H1 (cell line): ENCODE measurements at regions not wholly inside any gene's neighbourhood (a gene's known extent, or its start where the extent isn't known, plus 50 kb on each side); places are given as distances from the start of the nearest gene placed in this dataset.

Source experiments
- CTCF ChIA-PET: fragments of 300-600 bp; sonication (Branson Sonifier 250); formaldehyde crosslinking; loops from one replicate; lab custom pipeline; 2021; ENCODE audit not compliant: partially characterized antibody; lab: Charles Lee
- POLR2A ChIA-PET: fragments of 300-600 bp; sonication (Branson Sonifier 250); formaldehyde crosslinking; loops from one replicate; lab custom pipeline; 2021; ENCODE audit warnings: inconsistent platforms; ENCODE audit not compliant: partially characterized antibody; lab: Charles Lee
- DNase-seq, 2 experiments: peaks; one replicate each; pipeline versions ENCODE4 v3.0.0 to v3.0.0-alpha.2; 2010 to 2022; ENCODE audit warnings: low spot score in 2 of 2, low read depth in 1 of 2, mixed read lengths in 1 of 2
- FAIRE-seq: peaks from 2 replicates; lab custom pipeline; 2011; peaks lifted over from hg19 to GRCh38; lab: Jason Lieb, UNC
- H2AFZ ChIP-seq: 2 replicates; pipeline ENCODE4 v1.8.1; 2012; ENCODE audit warnings: low read length, inconsistent platforms
- H2AK5ac ChIP-seq: 2 replicates; pipeline ENCODE4 v1.6.1; 2013; ENCODE audit warnings: low read depth, low read length
- H2BK120ac ChIP-seq: replicated peaks from 2 replicates; pipeline ENCODE3; 2013; ENCODE audit warnings: low read depth, low read length, inconsistent platforms
- H2BK12ac ChIP-seq: 2 replicates; pipeline ENCODE4 v1.6.1; 2013; ENCODE audit warnings: low read depth, low read length
- H2BK15ac ChIP-seq: 2 replicates; pipeline ENCODE4 v1.6.1; 2013; ENCODE audit warnings: low read length
- H2BK20ac ChIP-seq: 2 replicates; pipeline ENCODE4 v1.6.1; 2013; ENCODE audit warnings: low read length
- H2BK5ac ChIP-seq: 2 replicates; pipeline ENCODE4 v1.6.1; 2013; ENCODE audit warnings: low read depth, low read length
- H3K14ac ChIP-seq: 2 replicates; pipeline ENCODE4 v1.6.1; 2013; ENCODE audit warnings: inconsistent platforms; ENCODE audit not compliant: insufficient read length
- H3K18ac ChIP-seq: 2 replicates; pipeline ENCODE4 v1.6.1; 2013; ENCODE audit warnings: low read length; ENCODE audit errors: extremely low read depth
- H3K23ac ChIP-seq: 2 replicates; pipeline ENCODE4 v1.6.1; 2013; ENCODE audit warnings: inconsistent platforms; ENCODE audit not compliant: insufficient read length
- H3K23me2 ChIP-seq: 2 replicates; pipeline ENCODE4 v1.6.1; 2013; ENCODE audit warnings: low read depth, low read length
- H3K27ac ChIP-seq: 2 replicates; pipeline ENCODE4 v1.6.1; 2011; ENCODE audit warnings: low read depth, low read length, inconsistent platforms
- H3K27me3 ChIP-seq, 4 experiments: replicated peaks in 1 of 4; 1 replicate in 1 of 4; 2 replicates in 3 of 4; pipeline versions ENCODE4 v1.6.1 to v1.8.1; 2011 to 2013; ENCODE audit warnings: low read length in 3 of 4, mild to moderate bottlenecking in 3 of 4, inconsistent platforms in 2 of 4, mixed read lengths in 2 of 4, moderate library complexity in 1 of 4; ENCODE audit not compliant: control insufficient read depth in 3 of 4, insufficient read depth in 3 of 4; ENCODE audit errors: extremely low read depth in 1 of 4
- H3K36me3 ChIP-seq, 4 experiments: 2 replicates each; pipeline versions ENCODE4 v1.6.1 to v1.8.1; 2011 to 2013; ENCODE audit warnings: mild to moderate bottlenecking in 4 of 4, low read length in 3 of 4, moderate library complexity in 2 of 4, control low read depth in 1 of 4, inconsistent platforms in 1 of 4; ENCODE audit not compliant: insufficient read depth in 4 of 4, control insufficient read depth in 2 of 4
- H3K4ac ChIP-seq: replicated peaks from 2 replicates; pipeline ENCODE3; 2013; ENCODE audit warnings: low read length, low read depth, mixed read lengths, inconsistent platforms; ENCODE audit not compliant: insufficient read length
- H3K4me1 ChIP-seq, 4 experiments: replicated peaks in 1 of 4; 1 replicate in 1 of 4; 2 replicates in 3 of 4; pipeline versions ENCODE4 v1.6.1 to v1.8.1; 2011 to 2013; ENCODE audit warnings: low read length in 3 of 4, inconsistent platforms in 2 of 4, mixed read lengths in 1 of 4; ENCODE audit not compliant: insufficient read depth in 4 of 4, control insufficient read depth in 3 of 4
- H3K4me2 ChIP-seq, 2 experiments: 2 replicates each; pipeline versions ENCODE4 v1.6.1 to v1.8.1; 2011 to 2013; ENCODE audit warnings: low read depth in 2 of 2, low read length in 2 of 2, control low read depth in 1 of 2, inconsistent platforms in 1 of 2, mild to moderate bottlenecking in 1 of 2; ENCODE audit not compliant: insufficient read depth in 1 of 2
- H3K4me3 ChIP-seq, 4 experiments: fragments of 200-600, 300-600 bp in 1 of 4; sonication (generic), shearing (Covaris generic), sonication (Bioruptor Twin) in 1 of 4; 2 replicates each; pipeline versions ENCODE4 v1.5.1 to v1.8.1; 2011 to 2016; ENCODE audit warnings: low read length in 4 of 4, low read depth in 3 of 4, control low read depth in 2 of 4, inconsistent platforms in 2 of 4, mild to moderate bottlenecking in 2 of 4, mixed read lengths in 1 of 4, moderate library complexity in 1 of 4; ENCODE audit not compliant: insufficient read depth in 2 of 4; ENCODE audit errors: extremely low read depth in 1 of 4
- H3K56ac ChIP-seq: replicated peaks from 2 replicates; pipeline ENCODE3; 2013; ENCODE audit warnings: low read depth, mild to moderate bottlenecking, mixed read lengths, low read length, inconsistent platforms; ENCODE audit not compliant: insufficient read length
- H3K79me1 ChIP-seq: 2 replicates; pipeline ENCODE4 v1.6.1; 2013; ENCODE audit warnings: low read depth, low read length, control low read depth
- H3K79me2 ChIP-seq, 2 experiments: 2 replicates each; pipeline versions ENCODE4 v1.6.1 to v1.8.1; 2012 to 2013; ENCODE audit warnings: low read length in 2 of 2, mild to moderate bottlenecking in 2 of 2, inconsistent platforms in 1 of 2; ENCODE audit not compliant: insufficient read depth in 2 of 2, control insufficient read depth in 1 of 2
- H3K9ac ChIP-seq, 4 experiments: replicated peaks in 1 of 4; 1 replicate in 1 of 4; 2 replicates in 3 of 4; pipeline versions ENCODE4 v1.6.1 to v1.8.1; 2011 to 2013; ENCODE audit warnings: low read depth in 3 of 4, low read length in 3 of 4, control low read depth in 2 of 4, mild to moderate bottlenecking in 2 of 4, moderate library complexity in 2 of 4, inconsistent platforms in 1 of 4; ENCODE audit errors: extremely low read depth in 1 of 4
- H3K9me3 ChIP-seq, 2 experiments: 2 replicates each; pipeline versions ENCODE4 v1.6.1 to v1.8.1; 2012 to 2013; ENCODE audit warnings: mild to moderate bottlenecking in 2 of 2, moderate library complexity in 2 of 2, control low read depth in 1 of 2, inconsistent platforms in 1 of 2, low read depth in 1 of 2, low read length in 1 of 2, mixed read lengths in 1 of 2; ENCODE audit not compliant: insufficient read depth in 2 of 2
- H4K20me1 ChIP-seq, 2 experiments: replicated peaks in 1 of 2; 2 replicates each; pipeline versions ENCODE3 to v1.8.1; 2011 to 2013; ENCODE audit warnings: inconsistent platforms in 2 of 2, low read length in 2 of 2, mild to moderate bottlenecking in 1 of 2; ENCODE audit not compliant: insufficient read depth in 2 of 2, control insufficient read depth in 1 of 2
- H4K5ac ChIP-seq: 2 replicates; pipeline ENCODE4 v1.6.1; 2013; ENCODE audit warnings: low read length, low read depth, mixed read lengths, inconsistent platforms; ENCODE audit not compliant: insufficient read length
- H4K8ac ChIP-seq: 2 replicates; pipeline ENCODE4 v1.8.0; 2013; ENCODE audit warnings: mild to moderate bottlenecking, moderate library complexity, low read length, inconsistent platforms; ENCODE audit not compliant: insufficient read depth; ENCODE audit errors: extremely low read depth
- H4K91ac ChIP-seq: replicated peaks from 2 replicates; pipeline ENCODE3; 2013; ENCODE audit warnings: low read length, mixed read lengths, inconsistent platforms; ENCODE audit not compliant: insufficient read length
- CHD2 ChIP-seq: IDR thresholded peaks from 2 replicates; pipeline ENCODE4 v1.6.1; 2012; ENCODE audit warnings: low read length, improper control_type of control experiment
- CTCF ChIP-seq, 3 experiments: IDR thresholded peaks; 1 replicate in 2 of 3; 2 replicates in 1 of 3; pipeline versions ENCODE4 v1.5.1 to v1.6.1; 2011; ENCODE audit warnings: low read length in 3 of 3, mild to moderate bottlenecking in 3 of 3, inconsistent platforms in 2 of 3, low read depth in 1 of 3, moderate library complexity in 1 of 3; ENCODE audit not compliant: insufficient read depth in 1 of 3; ENCODE audit errors: control extremely low read depth in 1 of 3
- KDM5A ChIP-seq: fragments of 200-600 bp; IDR thresholded peaks from 2 replicates; pipeline ENCODE4 v1.7.1; 2012; ENCODE audit warnings: mild to moderate bottlenecking, low read length, inconsistent platforms, mixed read lengths
- NANOG ChIP-seq: IDR thresholded peaks from 2 replicates; pipeline ENCODE4 v1.6.1; 2011; ENCODE audit warnings: low read length, low read depth, mild to moderate bottlenecking, inconsistent platforms; ENCODE audit not compliant: insufficient read depth, poor library complexity, severe bottlenecking
- SIN3A ChIP-seq, 2 experiments: IDR thresholded peaks in 1 of 2; conservative IDR thresholded peaks in 1 of 2; 2 replicates each; pipeline ENCODE4 v1.6.1; 2011 to 2012; ENCODE audit warnings: low read length in 2 of 2, improper control_type of control experiment in 1 of 2, low read depth in 1 of 2, mild to moderate bottlenecking in 1 of 2
- SIRT6 ChIP-seq: IDR thresholded peaks from one replicate; pipeline ENCODE4 v1.7.1; 2012; ENCODE audit warnings: low read length, inconsistent platforms
- SIX5 ChIP-seq: IDR thresholded peaks from 2 replicates; pipeline ENCODE4 v1.6.1; 2011; ENCODE audit warnings: mild to moderate bottlenecking, low read depth, low read length
- TF ChIP-seq, protein P1 (sequence below): IDR thresholded peaks from 2 replicates; pipeline ENCODE4 v1.6.1; 2011; ENCODE audit warnings: low read length, improper control_type of control experiment

DNA sequence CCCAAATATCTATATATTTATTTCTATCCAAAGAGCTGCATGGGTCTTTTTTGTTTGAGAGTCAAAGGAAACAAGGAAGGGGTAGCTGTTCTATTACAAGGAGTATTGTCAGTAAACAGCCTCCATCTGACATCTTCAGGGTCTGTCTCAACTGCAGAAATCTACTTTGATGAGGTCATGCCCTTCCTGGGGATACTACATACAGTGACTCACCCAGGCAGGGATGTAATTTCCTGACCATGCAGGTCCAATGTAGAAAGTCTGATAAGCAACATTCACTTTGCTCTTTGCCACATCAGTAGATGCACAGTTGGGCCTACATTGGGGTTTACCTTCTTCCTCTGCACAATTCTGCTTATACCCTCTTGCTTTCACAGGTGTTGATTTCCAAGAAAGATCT lies 165.5 kb downstream of the TLR4 start:
- Histone ChIP-seq H2BK120ac (no peak overlapping the region), H3K18ac (no peak overlapping the region)
- DNase-seq = no peak

More for the DNA sequence above, 165.5 kb downstream of the TLR4 start:
- CTCF ChIA-PET = no interaction called here
- TF ChIP-seq KDM5A (no peak), SIN3A (conservative IDR thresholded peaks at IDR 0.05 in 1 of 2, IDR thresholded peaks at IDR 0.05 in 1 of 2; ENCODE audit: low read depth in 1 of 2, low read length in 2 of 2) (no peak), CHD2 (no peak), CTCF (IDR thresholded peaks at IDR 0.05; ENCODE audit: control extremely low read depth in 1 of 3, insufficient read depth in 1 of 3, low read depth in 1 of 3, low read length in 3 of 3) (no peak), NANOG (no peak), SIRT6 (no peak), SIX5 (no peak)
- TF ChIP-seq, protein P1, sequence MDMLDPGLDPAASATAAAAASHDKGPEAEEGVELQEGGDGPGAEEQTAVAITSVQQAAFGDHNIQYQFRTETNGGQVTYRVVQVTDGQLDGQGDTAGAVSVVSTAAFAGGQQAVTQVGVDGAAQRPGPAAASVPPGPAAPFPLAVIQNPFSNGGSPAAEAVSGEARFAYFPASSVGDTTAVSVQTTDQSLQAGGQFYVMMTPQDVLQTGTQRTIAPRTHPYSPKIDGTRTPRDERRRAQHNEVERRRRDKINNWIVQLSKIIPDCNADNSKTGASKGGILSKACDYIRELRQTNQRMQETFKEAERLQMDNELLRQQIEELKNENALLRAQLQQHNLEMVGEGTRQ = no peak
- H3K27me3 ChIP-seq = no peaks in the 10 kb centered on the region
- FAIRE-seq = no peak
- H3K9me3 ChIP-seq = no peaks in the 10 kb centered on the region
- no peaks in the 10 kb centered on the region for H3K79me1 ChIP-seq
- no peak overlapping the region for H4K8ac ChIP-seq
- no peak overlapping the region for H3K23ac ChIP-seq
- POLR2A ChIA-PET = no interaction called here
- H3K14ac ChIP-seq = no peak overlapping the region
- H2BK20ac ChIP-seq = no peak overlapping the region
- no peak overlapping the region for H3K4me2 ChIP-seq
- no peaks in the 10 kb centered on the region for H3K79me2 ChIP-seq
- no peak overlapping the region for H2AK5ac ChIP-seq
- H3K9ac ChIP-seq = no peak overlapping the region
- H2AFZ ChIP-seq = no peak overlapping the region; the same call in 1 of the 2 replicates
- no peak overlapping the region for H4K91ac ChIP-seq
- no peaks in the 10 kb centered on the region for H4K20me1 ChIP-seq
- H3K4me1 ChIP-seq = 0 out of 7 replicates have a peak, but pooled peaks cover 0 to 2% (median 0%) of the 10 kb centered on the region in 4 experiments
- no peak overlapping the region for H2BK15ac ChIP-seq
- H3K4ac ChIP-seq = no peak overlapping the region
- no peak overlapping the region for H3K4me3 ChIP-seq
- no peak overlapping the region for H4K5ac ChIP-seq
- H3K36me3 ChIP-seq = no peaks in the 10 kb centered on the region
- H2BK12ac ChIP-seq = no peak overlapping the region
- no peak overlapping the region for H2BK5ac ChIP-seq
- no peaks in the 10 kb centered on the region for H3K23me2 ChIP-seq
- H3K56ac ChIP-seq = no peak overlapping the region
- no peak overlapping the region for H3K27ac ChIP-seq
